Body of pancreas (tissue), 4 donors: ENCODE measurements at regions not wholly inside any gene's neighbourhood (a gene's known extent, or its start where the extent isn't known, plus 50 kb on each side); places are given as distances from the start of the nearest gene placed in this dataset.
"Not testable (repeated sequence)": the region's sequence is repeated elsewhere in the genome, so short reads cannot be mapped to it uniquely, and the experiment has no call there.

ENCODE experiments used
- ATAC-seq: fragments of 150-250 bp; one replicate; pipeline ENCODE4 v1.9.1; 2016
- DNase-seq, 4 donors: peaks; one replicate each; pipeline ENCODE4 v3.0.0-alpha.2; 2019
- H3K27ac ChIP-seq, 4 donors: fragments of 200-600 bp; sonication (generic); 1 replicate in 3 of 4; 2 replicates in 1 of 4; pipeline versions ENCODE4 v1.5.1 to v1.6.1; 2016 to 2019; ENCODE audit warnings: mild to moderate bottlenecking in 1 of 4, mixed read lengths in 1 of 4, moderate library complexity in 1 of 4
- H3K27me3 ChIP-seq, 2 donors: fragments of 200-600 bp; sonication (generic); one replicate each; pipeline ENCODE4 v1.6.0; 2016; ENCODE audit warnings: mild to moderate bottlenecking in 1 of 2
- H3K36me3 ChIP-seq, 2 donors: fragments of 200-600 bp; sonication (generic); replicated peaks in 1 of 2; 2 replicates each; pipeline ENCODE4 v1.5.1; 2016; ENCODE audit warnings: low read depth in 2 of 2; ENCODE audit not compliant: insufficient read depth in 1 of 2
- H3K4me1 ChIP-seq: fragments of 200-600 bp; sonication (generic); one replicate; pipeline ENCODE4 v1.6.0; 2016
- H3K4me3 ChIP-seq, 2 donors: fragments of 200-600 bp; sonication (generic); 1 replicate in 1 of 2; 2 replicates in 1 of 2; pipeline ENCODE4 v1.5.1; 2016 to 2019
- H3K9me3 ChIP-seq, 3 donors: fragments of 200-600 bp; sonication (generic); 1 replicate in 2 of 3; 2 replicates in 1 of 3; pipeline ENCODE4 v1.5.1; 2016
- CTCF ChIP-seq, 7 experiments: fragments of 450-650 bp in 4 of 7; fragments of 200-600 bp in 3 of 7; sonication (generic) in 3 of 7; IDR thresholded peaks; one replicate each; pipeline ENCODE4 v1.5.1; 2016 to 2019; ENCODE audit warnings: antibody characterized with exemption in 7 of 7
- POLR2A ChIP-seq, 3 donors: fragments of 450-650 bp; IDR thresholded peaks; one replicate each; pipeline ENCODE4 v1.6.1; 2016; ENCODE audit warnings: antibody characterized with exemption in 3 of 3, mild to moderate bottlenecking in 2 of 3
- WGBS, 2 donors: methylation state at CpG; one replicate each; pipeline ENCODE4 v1.1.5; 2017; 5-methylcytosine and 5-hydroxymethylcytosine counted together
- intact Hi-C: fragments of 100-400 bp; cut with DNase I; formaldehyde crosslinking; loops from one replicate; pipeline ENCODE4 v1.15.1; 2023

- no peak for ATAC-seq
- Histone ChIP-seq H3K27me3 (no peaks in the 10 kb centered on the region), H3K9me3 (no peaks in the 10 kb centered on the region), H3K27ac (no peak overlapping the region), H3K36me3 (no peaks in the 10 kb centered on the region), H3K4me3 (no peak overlapping the region), H3K4me1 (no peaks in the 10 kb centered on the region)
- 89 to 96% methylated on average over 2 of the region's 2 CpGs for WGBS, 2 donors
- TF ChIP-seq POLR2A (IDR thresholded peaks at IDR 0.05) = no peak
- no peak for TF ChIP-seq CTCF (IDR thresholded peaks at IDR 0.05)
- intact Hi-C loops = no loop called here
- no peak for DNase-seq
Measured at GRCh38 chr2:184449760-184450159, 148.6 kb upstream of the ZNF804A start.

GRCh38 chr2:184452907-184453306, 145.4 kb upstream of the ZNF804A start:
- intact Hi-C loops = no loop called here
- DNase-seq (no peak), ATAC-seq (no peak)
- Histone ChIP-seq H3K27ac (no peak overlapping the region), H3K4me3 (no peak overlapping the region), H3K36me3 (no peaks in the 10 kb centered on the region), H3K27me3 (no peaks in the 10 kb centered on the region), H3K9me3 (no peaks in the 10 kb centered on the region), H3K4me1 (no peaks in the 10 kb centered on the region)
- no peak for TF ChIP-seq CTCF (IDR thresholded peaks at IDR 0.05)
- TF ChIP-seq POLR2A (IDR thresholded peaks at IDR 0.05) = no peak

DNA sequence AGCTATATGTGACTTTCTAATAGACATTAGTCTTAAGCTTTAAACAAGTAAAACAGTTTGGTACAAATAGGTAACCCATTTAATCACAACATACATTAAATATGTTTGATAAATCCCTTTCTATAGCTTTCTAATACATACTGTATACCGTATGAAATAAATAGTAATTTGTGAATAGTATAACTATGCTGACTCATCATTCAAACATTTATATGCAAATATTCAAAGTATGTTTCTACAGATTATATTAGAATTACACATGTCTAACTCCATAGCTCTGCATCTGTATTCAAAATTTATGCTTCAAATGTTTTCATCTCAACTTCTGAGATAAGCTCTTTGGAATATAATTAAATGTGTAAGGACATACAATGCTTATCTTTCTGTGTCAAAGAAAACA, 142.7 kb upstream of the ZNF804A start:
- no peaks in the 10 kb centered on the region for H3K9me3 ChIP-seq
- TF ChIP-seq CTCF (IDR thresholded peaks at IDR 0.05) = no peak
- TF ChIP-seq POLR2A (IDR thresholded peaks at IDR 0.05) = no peak
- no peak overlapping the region for H3K27ac ChIP-seq
- no peaks in the 10 kb centered on the region for H3K27me3 ChIP-seq
- intact Hi-C loops = no loop called here
- 87 to 93% methylated on average over 1 of the region's 1 CpG for WGBS, 2 donors
- no peaks in the 10 kb centered on the region for H3K36me3 ChIP-seq
- no peak for ATAC-seq
- no peak for DNase-seq
- no peaks in the 10 kb centered on the region for H3K4me1 ChIP-seq
- H3K4me3 ChIP-seq = no peak overlapping the region

DNA sequence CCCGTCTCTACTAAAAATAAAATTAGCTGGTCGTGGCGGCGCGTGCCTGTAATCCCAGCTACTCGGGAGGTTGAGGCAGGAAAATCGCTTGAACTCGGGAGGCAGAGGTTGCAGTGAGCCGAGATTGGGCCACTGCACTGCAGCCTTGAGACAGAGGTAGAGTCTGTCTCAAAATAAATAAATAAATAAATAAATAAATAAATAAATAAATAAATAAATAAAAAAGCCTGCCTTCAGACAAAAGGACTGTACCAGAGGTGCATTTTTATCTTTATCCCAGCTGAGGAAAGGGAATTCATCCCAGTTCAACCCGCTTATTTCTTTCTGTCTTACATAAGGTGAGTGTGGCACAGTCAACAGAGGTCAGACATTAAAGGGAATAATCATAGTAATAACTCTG, 141.6 kb upstream of the ZNF804A start:
- DNase-seq, H3K36me3 ChIP-seq, H3K9me3 ChIP-seq, intact Hi-C loops, H3K27ac ChIP-seq, H3K4me3 ChIP-seq, H3K27me3 ChIP-seq, ATAC-seq, H3K4me1 ChIP-seq: not testable (repeated sequence)
- WGBS, 2 donors = 95% methylated on average over 10 of the region's 10 CpGs

DNA sequence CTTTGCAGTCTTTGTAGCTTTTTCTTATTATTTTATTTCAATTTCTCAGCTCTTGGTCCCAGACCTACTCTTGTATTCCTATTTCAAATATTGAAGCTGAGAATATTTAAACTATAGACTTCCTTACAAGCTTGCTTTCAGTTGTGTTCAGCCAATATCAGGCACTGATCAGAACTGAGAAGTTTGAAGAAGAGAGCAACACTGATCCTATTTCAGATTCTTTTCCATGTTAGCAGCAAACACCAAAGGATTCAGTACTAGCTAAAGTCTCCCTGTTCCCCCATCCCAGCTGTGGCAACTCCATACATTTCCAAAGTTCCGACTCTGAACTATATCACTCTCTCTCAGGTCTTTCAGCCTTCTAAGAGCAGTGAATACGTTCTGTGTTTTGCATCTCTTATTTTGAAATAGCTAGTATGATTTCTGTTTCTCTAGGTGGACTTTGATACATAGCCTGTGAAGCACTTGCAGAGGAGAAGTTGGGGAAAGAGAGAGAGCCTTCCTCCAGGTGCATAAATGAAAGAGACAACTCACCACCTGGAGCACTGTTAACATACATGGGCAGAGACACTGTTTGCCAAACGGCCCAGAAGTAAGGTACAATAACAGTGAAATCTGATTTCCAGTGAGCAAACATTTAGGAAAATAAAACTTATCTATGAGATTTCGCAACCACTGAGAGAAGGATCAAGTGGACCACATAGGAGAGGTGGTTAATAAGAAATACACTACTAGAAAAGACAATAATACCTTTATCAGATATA, 135.0 kb upstream of the ZNF804A start:
- DNase-seq = peak in 3 of 4 donors; percentile 30 to 71 (median 68)
- peak; percentile 92 for ATAC-seq
- WGBS, 2 donors = 10 to 18% methylated on average over 4 of the region's 4 CpGs
- Histone ChIP-seq H3K27me3 (no peaks in the 10 kb centered on the region), H3K27ac (peak overlapping the region in 3 of 4 donors; percentile 47 to 72 (median 53)), H3K4me1 (peaks cover 24% of the 10 kb centered on the region), H3K36me3 (no peaks in the 10 kb centered on the region), H3K9me3 (no peaks in the 10 kb centered on the region), H3K4me3 (no peak overlapping the region)
- intact Hi-C loops = no loop called here
- TF ChIP-seq POLR2A (IDR thresholded peaks at IDR 0.05) (peak in 1 of 3 donors; percentile 15), CTCF (IDR thresholded peaks at IDR 0.05) (no peak)
